ENCODE measurements at regions not wholly inside any gene's neighbourhood (a gene's known extent, or its start where the extent isn't known, plus 50 kb on each side); places are given as distances from the start of the nearest gene placed in this dataset.

DNA sequence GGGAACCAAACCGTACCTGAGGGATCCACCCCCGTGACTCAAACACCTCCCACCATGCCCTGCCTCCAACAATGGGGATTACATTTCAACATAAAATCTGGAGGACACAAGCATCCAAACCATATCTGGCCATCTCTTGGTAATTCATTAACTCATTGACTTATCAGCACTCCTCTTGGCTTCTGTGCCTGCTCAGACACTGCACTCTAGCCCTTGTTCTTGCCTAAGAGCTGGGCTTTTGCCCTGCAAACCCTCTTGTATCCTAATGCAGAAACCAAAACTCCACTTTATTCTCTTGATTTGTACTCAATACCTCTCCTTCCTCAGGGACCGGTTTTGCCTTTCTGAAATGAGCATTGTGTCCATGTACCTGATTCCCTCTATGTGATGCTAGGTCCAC, 330.2 kb upstream of the FZD8 start:
- Histone ChIP-seq H3K4me2 (ENCODE audit: low read length) (no peak overlapping the region), H3K27me3 (ENCODE audit: low read depth, low read length) (no peaks in the 10 kb centered on the region), H3K27ac (ENCODE audit: low read length) (no peak overlapping the region), H3K36me3 (replicated peaks; ENCODE audit: low read depth, low read length) (no peaks in the 10 kb centered on the region), H3K9me3 (ENCODE audit: insufficient read depth, low read length) (no peaks in the 10 kb centered on the region), H3K4me3 (ENCODE audit: low read length) (no peak overlapping the region), H4K20me1 (ENCODE audit: insufficient read depth, low read length) (no peaks in the 10 kb centered on the region), H3K79me2 (ENCODE audit: low read length) (no peaks in the 10 kb centered on the region), H3K4me1 (ENCODE audit: low read length) (peaks cover 9% of the 10 kb centered on the region; the same call in 1 of the 2 replicates), H3K9ac (ENCODE audit: low read length) (no peak overlapping the region), H2AFZ (ENCODE audit: low read depth, low read length) (no peak overlapping the region)
- TF ChIP-seq EZH2phosphoT487 (IDR thresholded peaks at IDR 0.05; ENCODE audit: low read depth): no peak
- TF ChIP-seq, protein P1, sequence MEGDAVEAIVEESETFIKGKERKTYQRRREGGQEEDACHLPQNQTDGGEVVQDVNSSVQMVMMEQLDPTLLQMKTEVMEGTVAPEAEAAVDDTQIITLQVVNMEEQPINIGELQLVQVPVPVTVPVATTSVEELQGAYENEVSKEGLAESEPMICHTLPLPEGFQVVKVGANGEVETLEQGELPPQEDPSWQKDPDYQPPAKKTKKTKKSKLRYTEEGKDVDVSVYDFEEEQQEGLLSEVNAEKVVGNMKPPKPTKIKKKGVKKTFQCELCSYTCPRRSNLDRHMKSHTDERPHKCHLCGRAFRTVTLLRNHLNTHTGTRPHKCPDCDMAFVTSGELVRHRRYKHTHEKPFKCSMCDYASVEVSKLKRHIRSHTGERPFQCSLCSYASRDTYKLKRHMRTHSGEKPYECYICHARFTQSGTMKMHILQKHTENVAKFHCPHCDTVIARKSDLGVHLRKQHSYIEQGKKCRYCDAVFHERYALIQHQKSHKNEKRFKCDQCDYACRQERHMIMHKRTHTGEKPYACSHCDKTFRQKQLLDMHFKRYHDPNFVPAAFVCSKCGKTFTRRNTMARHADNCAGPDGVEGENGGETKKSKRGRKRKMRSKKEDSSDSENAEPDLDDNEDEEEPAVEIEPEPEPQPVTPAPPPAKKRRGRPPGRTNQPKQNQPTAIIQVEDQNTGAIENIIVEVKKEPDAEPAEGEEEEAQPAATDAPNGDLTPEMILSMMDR (IDR thresholded peaks at IDR 0.05; ENCODE audit: low read depth, low read length): no peak

GRCh38 chr10:35971397-35971796, 329.3 kb upstream of the FZD8 start:
- no peaks in the 10 kb centered on the region for H3K9me3 ChIP-seq (ENCODE audit: insufficient read depth, low read length)
- no peak overlapping the region for H3K4me2 ChIP-seq (ENCODE audit: low read length)
- H3K4me1 ChIP-seq (ENCODE audit: low read length): peaks cover 9% of the 10 kb centered on the region; the same call in 1 of the 2 replicates
- no peak overlapping the region for H2AFZ ChIP-seq (ENCODE audit: low read depth, low read length)
- H3K4me3 ChIP-seq (ENCODE audit: low read length): no peak overlapping the region
- no peak overlapping the region for H3K27ac ChIP-seq (ENCODE audit: low read length)
- H3K36me3 ChIP-seq (replicated peaks; ENCODE audit: low read depth, low read length): no peaks in the 10 kb centered on the region
- TF ChIP-seq EZH2phosphoT487 (IDR thresholded peaks at IDR 0.05; ENCODE audit: low read depth): no peak
- TF ChIP-seq, protein P1 (IDR thresholded peaks at IDR 0.05; ENCODE audit: low read depth, low read length): no peak
- H3K9ac ChIP-seq (ENCODE audit: low read length): no peak overlapping the region
- H4K20me1 ChIP-seq (ENCODE audit: insufficient read depth, low read length): no peaks in the 10 kb centered on the region
- no peaks in the 10 kb centered on the region for H3K27me3 ChIP-seq (ENCODE audit: low read depth, low read length)
- no peaks in the 10 kb centered on the region for H3K79me2 ChIP-seq (ENCODE audit: low read length)

- no peak overlapping the region for H3K4me3 ChIP-seq (ENCODE audit: low read length)
- no peak overlapping the region for H3K4me2 ChIP-seq (ENCODE audit: low read length)
- no peak overlapping the region for H3K27ac ChIP-seq (ENCODE audit: low read length)
- no peaks in the 10 kb centered on the region for H3K27me3 ChIP-seq (ENCODE audit: low read depth, low read length)
- H3K36me3 ChIP-seq (replicated peaks; ENCODE audit: low read depth, low read length): no peaks in the 10 kb centered on the region
- TF ChIP-seq EZH2phosphoT487 (IDR thresholded peaks at IDR 0.05; ENCODE audit: low read depth): no peak
- TF ChIP-seq, protein P1 (IDR thresholded peaks at IDR 0.05; ENCODE audit: low read depth, low read length): no peak
- no peaks in the 10 kb centered on the region for H3K9me3 ChIP-seq (ENCODE audit: insufficient read depth, low read length)
- no peaks in the 10 kb centered on the region for H3K79me2 ChIP-seq (ENCODE audit: low read length)
- no peak overlapping the region for H2AFZ ChIP-seq (ENCODE audit: low read depth, low read length)
- H4K20me1 ChIP-seq (ENCODE audit: insufficient read depth, low read length): no peaks in the 10 kb centered on the region
- H3K4me1 ChIP-seq (ENCODE audit: low read length): no peaks in the 10 kb centered on the region
- no peak overlapping the region for H3K9ac ChIP-seq (ENCODE audit: low read length)
Observed at GRCh38 chr10:35963685-35964084, 321.6 kb upstream of the FZD8 start.

DNA sequence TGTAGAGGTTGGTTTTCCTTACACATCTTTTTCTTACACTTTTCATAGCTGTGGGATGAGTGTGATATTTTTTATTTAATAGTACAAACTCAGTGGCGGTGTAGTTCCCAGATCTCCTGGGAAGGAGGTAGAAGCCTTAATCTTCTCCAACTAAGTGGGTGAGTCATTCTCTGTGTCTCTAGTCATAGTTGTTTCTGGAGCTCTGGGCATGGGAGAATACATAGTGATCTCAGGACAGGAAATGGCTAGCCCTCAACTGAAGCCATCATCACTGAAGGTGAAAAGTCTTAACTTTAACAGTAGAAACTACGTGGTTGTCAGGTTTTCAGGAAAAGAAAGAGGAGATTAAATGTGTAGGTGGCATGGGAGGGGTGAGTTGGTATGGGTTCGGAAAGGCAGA, 319.4 kb upstream of the FZD8 start:
- Histone ChIP-seq H3K27me3 (ENCODE audit: low read depth, low read length) (no peaks in the 10 kb centered on the region), H3K36me3 (replicated peaks; ENCODE audit: low read depth, low read length) (no peaks in the 10 kb centered on the region), H3K9ac (ENCODE audit: low read length) (no peak overlapping the region), H3K9me3 (ENCODE audit: insufficient read depth, low read length) (no peaks in the 10 kb centered on the region), H2AFZ (ENCODE audit: low read depth, low read length) (no peak overlapping the region), H3K27ac (ENCODE audit: low read length) (no peak overlapping the region), H3K4me1 (ENCODE audit: low read length) (no peaks in the 10 kb centered on the region), H3K4me3 (ENCODE audit: low read length) (no peak overlapping the region), H3K4me2 (ENCODE audit: low read length) (no peak overlapping the region), H3K79me2 (ENCODE audit: low read length) (no peaks in the 10 kb centered on the region), H4K20me1 (ENCODE audit: insufficient read depth, low read length) (no peaks in the 10 kb centered on the region)
- TF ChIP-seq, protein P1 (IDR thresholded peaks at IDR 0.05; ENCODE audit: low read depth, low read length): no peak
- TF ChIP-seq EZH2phosphoT487 (IDR thresholded peaks at IDR 0.05; ENCODE audit: low read depth): no peak

Measured in OCI-LY3 (cell line).